CD8-positive, alpha-beta memory T cell (primary cell): ENCODE measurements at regions not wholly inside any gene's neighbourhood (a gene's known extent, or its start where the extent isn't known, plus 50 kb on each side); places are given as distances from the start of the nearest gene placed in this dataset.

Experiments
- CTCF ChIA-PET: fragments of 350-600 bp; sonication (Branson Sonifier 250); formaldehyde crosslinking; loops from one replicate; lab custom pipeline; 2021; ENCODE audit warnings: antibody characterized with exemption; lab: Charles Lee
- POLR2A ChIA-PET: fragments of 350-600 bp; sonication (Branson Sonifier 250); formaldehyde crosslinking; loops from one replicate; lab custom pipeline; 2021; ENCODE audit warnings: antibody characterized with exemption; lab: Charles Lee
- DNase-seq, 5 donors: peaks; one replicate each; pipeline versions ENCODE4 v3.0.0 to v3.0.0-alpha.2; 2020 to 2022; ENCODE audit warnings: mixed read lengths in 1 of 5
- H3K27ac ChIP-seq: one replicate; pipeline ENCODE4 v1.7.0; 2013; ENCODE audit warnings: low read depth, mild to moderate bottlenecking, low read length, moderate library complexity
- H3K27me3 ChIP-seq: 2 replicates; pipeline ENCODE4 v1.7.0; 2013; ENCODE audit warnings: low read length, mild to moderate bottlenecking; ENCODE audit not compliant: insufficient read depth, poor library complexity, severe bottlenecking
- H3K36me3 ChIP-seq: 2 replicates; pipeline ENCODE4 v1.7.0; 2013; ENCODE audit warnings: mild to moderate bottlenecking, low read length, moderate library complexity; ENCODE audit not compliant: insufficient read depth
- H3K4me1 ChIP-seq: 2 replicates; pipeline ENCODE4 v1.7.0; 2013; ENCODE audit warnings: mild to moderate bottlenecking, low read length, moderate library complexity; ENCODE audit not compliant: insufficient read depth
- H3K4me3 ChIP-seq: 2 replicates; pipeline ENCODE4 v1.7.0; 2013; ENCODE audit warnings: mild to moderate bottlenecking, low read length
- H3K9me3 ChIP-seq: 2 replicates; pipeline ENCODE4 v1.7.0; 2013; ENCODE audit warnings: mild to moderate bottlenecking, low read length
- H3K27ac Mint-ChIP-seq, 8 donors: one replicate each; pipeline ENCODE4 v1.8.0; 2020 to 2021; ENCODE audit warnings: mixed read lengths in 8 of 8, mild to moderate bottlenecking in 6 of 8, inconsistent platforms in 3 of 8, moderate library complexity in 3 of 8
- H3K27me3 Mint-ChIP-seq, 2 donors: one replicate each; pipeline ENCODE4 v1.8.0; 2020 to 2021; ENCODE audit warnings: mixed read lengths in 2 of 2, mild to moderate bottlenecking in 1 of 2, moderate library complexity in 1 of 2
- H3K36me3 Mint-ChIP-seq, 3 donors: one replicate each; pipeline ENCODE4 v1.8.0; 2020 to 2021; ENCODE audit warnings: mixed read lengths in 3 of 3, inconsistent platforms in 1 of 3, mild to moderate bottlenecking in 1 of 3
- H3K4me1 Mint-ChIP-seq, 3 donors: one replicate each; pipeline ENCODE4 v1.8.0; 2020 to 2021; ENCODE audit warnings: mixed read lengths in 3 of 3, inconsistent platforms in 1 of 3, mild to moderate bottlenecking in 1 of 3
- H3K4me3 Mint-ChIP-seq, 7 donors: one replicate each; pipeline ENCODE4 v1.8.0; 2020 to 2021; ENCODE audit warnings: mixed read lengths in 7 of 7, mild to moderate bottlenecking in 6 of 7, moderate library complexity in 4 of 7, inconsistent platforms in 2 of 7
- H3K9me3 Mint-ChIP-seq, 5 donors: one replicate each; pipeline ENCODE4 v1.8.0; 2020 to 2022; ENCODE audit warnings: mixed read lengths in 5 of 5, mild to moderate bottlenecking in 3 of 5, moderate library complexity in 2 of 5, inconsistent platforms in 1 of 5

GRCh38 chr13:80754441-80754840, 413.5 kb upstream of the SPRY2 start:
- no peaks in the 10 kb centered on the region for H3K9me3 ChIP-seq
- no peaks in the 10 kb centered on the region for H3K27me3 Mint-ChIP-seq
- H3K4me1 Mint-ChIP-seq, result no peaks in the 10 kb centered on the region
- no peak for DNase-seq
- CTCF ChIA-PET, result no interaction called here
- H3K4me3 Mint-ChIP-seq, result no peak overlapping the region
- no peak overlapping the region for H3K27ac ChIP-seq
- H3K36me3 ChIP-seq, result no peaks in the 10 kb centered on the region
- H3K27ac Mint-ChIP-seq, result no peak overlapping the region
- POLR2A ChIA-PET, result no interaction called here
- peaks cover 0 to 11% (median 0%) of the 10 kb centered on the region in 5 donors for H3K9me3 Mint-ChIP-seq
- no peaks in the 10 kb centered on the region for H3K4me1 ChIP-seq
- H3K27me3 ChIP-seq, result no peaks in the 10 kb centered on the region
- H3K36me3 Mint-ChIP-seq, result peaks cover 0 to 2% (median 0%) of the 10 kb centered on the region in 3 donors
- no peak overlapping the region for H3K4me3 ChIP-seq

GRCh38 chr13:80753866-80754265, 412.9 kb upstream of the SPRY2 start:
- CTCF ChIA-PET, result no interaction called here
- no peaks in the 10 kb centered on the region for H3K9me3 ChIP-seq
- DNase-seq, result no peak
- peaks cover 0 to 11% (median 0%) of the 10 kb centered on the region in 5 donors for H3K9me3 Mint-ChIP-seq
- no peaks in the 10 kb centered on the region for H3K4me1 ChIP-seq
- no peak overlapping the region for H3K27ac Mint-ChIP-seq
- H3K4me3 ChIP-seq, result no peak overlapping the region
- H3K27me3 Mint-ChIP-seq, result no peaks in the 10 kb centered on the region
- H3K27ac ChIP-seq, result no peak overlapping the region
- POLR2A ChIA-PET, result no interaction called here
- H3K27me3 ChIP-seq, result no peaks in the 10 kb centered on the region
- H3K4me3 Mint-ChIP-seq, result no peak overlapping the region
- H3K36me3 ChIP-seq, result no peaks in the 10 kb centered on the region
- H3K4me1 Mint-ChIP-seq, result no peaks in the 10 kb centered on the region
- H3K36me3 Mint-ChIP-seq, result peaks cover 0 to 2% (median 0%) of the 10 kb centered on the region in 3 donors

- Mint-ChIP-seq H3K9me3 (peaks cover 0 to 13% (median 0%) of the 10 kb centered on the region in 5 donors), H3K27ac (no peak overlapping the region), H3K36me3 (peaks cover 0 to 2% (median 0%) of the 10 kb centered on the region in 3 donors), H3K4me1 (no peaks in the 10 kb centered on the region), H3K4me3 (no peak overlapping the region), H3K27me3 (no peaks in the 10 kb centered on the region)
- ChIA-PET CTCF (no interaction called here), POLR2A (no interaction called here)
- no peak overlapping the region for H3K27ac ChIP-seq
- no peaks in the 10 kb centered on the region for H3K9me3 ChIP-seq
- no peak for DNase-seq
- H3K4me3 ChIP-seq, result no peak overlapping the region
- H3K36me3 ChIP-seq, result no peaks in the 10 kb centered on the region
- no peaks in the 10 kb centered on the region for H3K4me1 ChIP-seq
- H3K27me3 ChIP-seq, result no peaks in the 10 kb centered on the region
These were observed 410.9 kb upstream of the SPRY2 start for GRCh38 chr13:80751854-80752253.

- H3K36me3 Mint-ChIP-seq, result no peaks in the 10 kb centered on the region
- H3K4me1 Mint-ChIP-seq, result no peaks in the 10 kb centered on the region
- no peak overlapping the region for H3K4me3 ChIP-seq
- no peaks in the 10 kb centered on the region for H3K27me3 Mint-ChIP-seq
- H3K27me3 ChIP-seq, result no peaks in the 10 kb centered on the region
- H3K27ac Mint-ChIP-seq, result no peak overlapping the region
- H3K9me3 Mint-ChIP-seq, result peaks cover 0 to 5% (median 0%) of the 10 kb centered on the region in 5 donors
- no peak overlapping the region for H3K4me3 Mint-ChIP-seq
- H3K4me1 ChIP-seq, result no peaks in the 10 kb centered on the region
- no peaks in the 10 kb centered on the region for H3K9me3 ChIP-seq
- no peaks in the 10 kb centered on the region for H3K36me3 ChIP-seq
- no peak for DNase-seq
- POLR2A ChIA-PET, result no interaction called here
- CTCF ChIA-PET, result no interaction called here
- H3K27ac ChIP-seq, result no peak overlapping the region
These were observed 403.4 kb upstream of the SPRY2 start for GRCh38 chr13:80744147-80744914.

- Mint-ChIP-seq H3K27ac (no peak overlapping the region), H3K4me1 (no peaks in the 10 kb centered on the region), H3K27me3 (no peaks in the 10 kb centered on the region), H3K4me3 (no peak overlapping the region), H3K36me3 (peaks cover 0 to 4% (median 0%) of the 10 kb centered on the region in 3 donors), H3K9me3 (peaks cover 0 to 4% (median 2%) of the 10 kb centered on the region in 5 donors)
- CTCF ChIA-PET, result no interaction called here
- POLR2A ChIA-PET, result no interaction called here
- Histone ChIP-seq H3K27me3 (no peaks in the 10 kb centered on the region), H3K4me1 (no peaks in the 10 kb centered on the region), H3K27ac (no peak overlapping the region), H3K36me3 (no peaks in the 10 kb centered on the region), H3K4me3 (no peak overlapping the region), H3K9me3 (no peaks in the 10 kb centered on the region)
- DNase-seq, result no peak
These were observed 401.1 kb upstream of the SPRY2 start for GRCh38 chr13:80742033-80742432.

- H3K27ac ChIP-seq, result no peak overlapping the region
- H3K4me1 Mint-ChIP-seq, result no peaks in the 10 kb centered on the region
- H3K27me3 ChIP-seq, result no peaks in the 10 kb centered on the region
- no peaks in the 10 kb centered on the region for H3K9me3 ChIP-seq
- no peaks in the 10 kb centered on the region for H3K36me3 ChIP-seq
- DNase-seq, result no peak
- CTCF ChIA-PET, result no interaction called here
- peaks cover 0 to 4% (median 2%) of the 10 kb centered on the region in 5 donors for H3K9me3 Mint-ChIP-seq
- H3K27ac Mint-ChIP-seq, result no peak overlapping the region
- POLR2A ChIA-PET, result no interaction called here
- no peaks in the 10 kb centered on the region for H3K27me3 Mint-ChIP-seq
- peaks cover 0 to 4% (median 0%) of the 10 kb centered on the region in 3 donors for H3K36me3 Mint-ChIP-seq
- no peak overlapping the region for H3K4me3 ChIP-seq
- H3K4me1 ChIP-seq, result no peaks in the 10 kb centered on the region
- H3K4me3 Mint-ChIP-seq, result no peak overlapping the region
These were observed 399.1 kb upstream of the SPRY2 start for GRCh38 chr13:80740071-80740470.

- no peak overlapping the region for H3K27ac ChIP-seq
- no peak overlapping the region for H3K27ac Mint-ChIP-seq
- no peaks in the 10 kb centered on the region for H3K4me1 Mint-ChIP-seq
- POLR2A ChIA-PET, result no interaction called here
- no peak for DNase-seq
- H3K4me3 ChIP-seq, result no peak overlapping the region
- peaks cover 0 to 11% (median 7%) of the 10 kb centered on the region in 5 donors for H3K9me3 Mint-ChIP-seq
- H3K36me3 Mint-ChIP-seq, result peaks cover 0 to 4% (median 0%) of the 10 kb centered on the region in 3 donors
- H3K9me3 ChIP-seq, result no peaks in the 10 kb centered on the region
- H3K27me3 Mint-ChIP-seq, result no peaks in the 10 kb centered on the region
- H3K36me3 ChIP-seq, result no peaks in the 10 kb centered on the region
- no peak overlapping the region for H3K4me3 Mint-ChIP-seq
- no peaks in the 10 kb centered on the region for H3K27me3 ChIP-seq
- H3K4me1 ChIP-seq, result no peaks in the 10 kb centered on the region
- CTCF ChIA-PET, result no interaction called here
These were observed 396.6 kb upstream of the SPRY2 start for GRCh38 chr13:80737513-80737912.

- no peak overlapping the region for H3K27ac Mint-ChIP-seq
- H3K36me3 Mint-ChIP-seq, result no peaks in the 10 kb centered on the region
- Histone ChIP-seq H3K27ac (no peak overlapping the region), H3K4me1 (no peaks in the 10 kb centered on the region), H3K4me3 (no peak overlapping the region), H3K27me3 (no peaks in the 10 kb centered on the region), H3K36me3 (no peaks in the 10 kb centered on the region), H3K9me3 (no peaks in the 10 kb centered on the region)
- DNase-seq, result no peak
- H3K9me3 Mint-ChIP-seq, result peaks cover 0 to 5% (median 2%) of the 10 kb centered on the region in 5 donors
- H3K4me1 Mint-ChIP-seq, result no peaks in the 10 kb centered on the region
- ChIA-PET CTCF (no interaction called here), POLR2A (no interaction called here)
- peaks cover 0 to 1% of the 10 kb centered on the region in 2 donors for H3K27me3 Mint-ChIP-seq
- no peak overlapping the region for H3K4me3 Mint-ChIP-seq
These were observed 386.5 kb upstream of the SPRY2 start for GRCh38 chr13:80727321-80727975.
